GM19025 (cell line): ENCODE measurements at regions not wholly inside any gene's neighbourhood (a gene's known extent, or its start where the extent isn't known, plus 50 kb on each side); places are given as distances from the start of the nearest gene placed in this dataset.

Experiments used
- ATAC-seq: cut with Tn5 transposase; IDR thresholded peaks from one replicate; pipeline ENCODE4 v1.9.1; 2021; ENCODE audit warnings: mild to moderate bottlenecking, low read depth, moderate library complexity; ENCODE audit not compliant: unreplicated experiment

DNA sequence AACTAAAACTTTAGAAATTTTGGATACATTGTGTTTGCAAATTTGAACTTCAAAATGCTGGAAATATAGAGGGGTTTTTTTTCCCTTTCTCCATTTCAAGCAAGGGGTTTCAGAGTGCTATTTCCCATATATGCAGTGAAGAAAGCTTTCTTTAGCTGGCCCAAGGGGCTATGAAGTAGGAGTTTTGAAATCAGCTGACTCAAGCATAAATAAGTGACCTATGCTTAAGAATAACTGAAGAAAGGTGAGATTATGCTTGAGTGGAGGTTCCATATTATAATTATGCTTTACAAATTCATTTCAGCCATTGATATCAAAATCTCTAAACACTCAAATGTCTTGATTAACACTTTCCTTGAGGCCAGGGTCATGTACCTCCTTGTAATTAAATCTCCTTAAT lies 51.0 kb upstream of the RBBP8 start:
- ATAC-seq, result no peak

DNA sequence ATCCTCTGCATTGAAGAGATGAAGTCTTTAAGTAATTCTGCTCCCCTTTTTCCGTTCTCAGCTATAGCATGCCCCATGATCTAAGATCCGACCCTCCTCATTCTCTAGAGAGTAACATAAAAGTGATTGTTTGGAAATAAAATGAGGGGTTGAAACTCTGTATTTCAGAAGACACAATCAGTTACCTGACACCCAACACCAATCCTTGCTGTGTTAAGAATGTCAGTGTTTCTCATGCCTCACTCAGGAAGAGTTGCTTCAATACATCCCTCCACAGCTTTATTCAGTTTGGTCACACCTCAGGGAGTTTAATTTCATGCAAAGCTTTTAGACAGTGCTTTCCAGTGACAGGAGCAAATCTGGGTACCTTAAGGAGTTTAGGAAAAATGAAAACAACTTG lies 49.9 kb upstream of the RBBP8 start:
- no peak for ATAC-seq
